ENCODE measurements at regions not wholly inside any gene's neighbourhood (a gene's known extent, or its start where the extent isn't known, plus 50 kb on each side); places are given as distances from the start of the nearest gene placed in this dataset.

- DNase-seq, result no peak
Observed at GRCh38 chr20:57840066-57840465, 130.3 kb upstream of the PMEPA1 start.

GRCh38 chr20:57838670-57839151 lies 128.9 kb upstream of the PMEPA1 start:
- no peak for DNase-seq

- no peak for DNase-seq
Observed at GRCh38 chr20:57837208-57838035, 127.6 kb upstream of the PMEPA1 start.

- DNase-seq, result no peak
Observed at GRCh38 chr20:57835588-57836455, 126.0 kb upstream of the PMEPA1 start.

- no peak for DNase-seq
Observed at GRCh38 chr20:57835074-57835452, 125.2 kb upstream of the PMEPA1 start.

- DNase-seq, result no peak
Observed at GRCh38 chr20:57834306-57835073, 124.7 kb upstream of the PMEPA1 start.

- DNase-seq, result no peak
Observed at GRCh38 chr20:57831993-57832585, 122.3 kb upstream of the PMEPA1 start.

- no peak for DNase-seq
Observed at GRCh38 chr20:57831326-57831992, 121.6 kb upstream of the PMEPA1 start.

GRCh38 chr20:57830515-57830895 lies 120.7 kb upstream of the PMEPA1 start:
- no peak for DNase-seq

GRCh38 chr20:57829805-57830514 lies 120.1 kb upstream of the PMEPA1 start:
- DNase-seq, result no peak

- no peak for DNase-seq
Observed at GRCh38 chr20:57829336-57829735, 119.5 kb upstream of the PMEPA1 start.

- DNase-seq, result no peak
Observed at GRCh38 chr20:57828696-57829095, 118.9 kb upstream of the PMEPA1 start.

- DNase-seq, result no peak
Observed at GRCh38 chr20:57826666-57827287, 117.0 kb upstream of the PMEPA1 start.

GRCh38 chr20:57824909-57825308 lies 115.1 kb upstream of the PMEPA1 start:
- no peak for DNase-seq

GRCh38 chr20:57821935-57822334 lies 112.1 kb upstream of the PMEPA1 start:
- no peak for DNase-seq

- no peak for DNase-seq
Observed at GRCh38 chr20:57819691-57820380, 110.0 kb upstream of the PMEPA1 start.

GRCh38 chr20:57819291-57819690 lies 109.5 kb upstream of the PMEPA1 start:
- no peak for DNase-seq

- DNase-seq, result no peak
Observed at GRCh38 chr20:57818418-57819181, 108.8 kb upstream of the PMEPA1 start.

GRCh38 chr20:57815405-57815804 lies 105.6 kb upstream of the PMEPA1 start:
- DNase-seq, result no peak

- DNase-seq, result no peak
Observed at GRCh38 chr20:57814529-57814928, 104.7 kb upstream of the PMEPA1 start.

All from amniotic stem cell (primary cell).